ENCODE measurements at regions not wholly inside any gene's neighbourhood (a gene's known extent, or its start where the extent isn't known, plus 50 kb on each side); places are given as distances from the start of the nearest gene placed in this dataset.

DNA sequence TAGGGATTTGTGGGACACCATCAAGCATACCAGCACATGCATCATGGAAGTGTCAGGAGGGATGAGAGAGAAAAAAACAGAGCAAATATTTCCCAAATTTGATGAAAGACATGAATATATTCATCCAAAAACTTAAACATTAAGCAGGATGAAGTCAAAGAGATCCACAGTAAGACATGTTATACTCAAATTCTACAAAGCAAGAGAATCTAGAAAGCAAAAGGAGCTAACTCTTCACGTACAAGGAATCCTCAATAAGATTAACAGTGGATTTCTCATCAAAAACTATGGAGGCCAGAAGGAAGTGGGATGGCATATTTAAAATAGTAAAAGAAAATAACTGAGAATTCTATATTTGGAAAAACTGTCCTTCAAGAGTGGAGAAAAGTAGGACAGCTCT lies 374.8 kb downstream of the ZFHX3 start:
- DNase-seq (no peak), ATAC-seq (no peak)
- H3K4me3 ChIP-seq: no peak overlapping the region
- H3K27me3 ChIP-seq: no peaks in the 10 kb centered on the region
- intact Hi-C loops (cut with DNase I): no loop called here
- WGBS (ENCODE audit: insufficient coverage, low coverage, low lambda C conversion rate, missing lambda C conversion rate): 69% methylated on average over 1 of the region's 1 CpG
- H3K9me3 ChIP-seq: peaks cover 0 to 14% (median 3%) of the 10 kb centered on the region in 4 donors
- no peak overlapping the region for H3K27ac ChIP-seq
- H3K4me1 ChIP-seq: no peaks in the 10 kb centered on the region
- TF ChIP-seq POLR2A (IDR thresholded peaks at IDR 0.05): no peak
- H3K36me3 ChIP-seq: no peaks in the 10 kb centered on the region

DNA sequence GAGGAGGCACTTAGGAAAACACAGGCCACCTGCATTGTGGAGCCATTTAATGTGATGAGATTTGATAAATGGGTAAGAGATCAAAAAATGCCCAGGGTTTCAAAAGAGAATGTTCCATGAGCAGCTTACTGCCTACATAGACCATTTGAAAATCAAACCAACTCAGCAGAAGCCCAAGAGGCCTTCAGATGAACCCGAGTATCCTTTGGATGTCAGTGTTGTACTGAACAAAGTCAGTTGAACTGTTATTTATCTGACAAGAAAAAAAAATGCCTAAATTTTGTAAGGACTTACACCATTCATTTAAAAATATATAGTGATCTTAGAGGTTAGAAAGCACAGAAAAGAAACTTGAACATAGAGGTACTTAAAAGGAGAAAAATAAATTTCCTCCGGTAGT lies 381.7 kb downstream of the ZFHX3 start:
- Histone ChIP-seq H3K9me3 (no peaks in the 10 kb centered on the region), H3K4me3 (no peak overlapping the region), H3K4me1 (peaks cover 0 to 7% (median 0%) of the 10 kb centered on the region in 4 donors), H3K27ac (no peak overlapping the region), H3K36me3 (no peaks in the 10 kb centered on the region), H3K27me3 (peaks cover 0 to 4% of the 10 kb centered on the region in 2 donors)
- intact Hi-C loops (cut with DNase I): no loop called here
- DNase-seq (no peak), ATAC-seq (no peak)
- WGBS (ENCODE audit: insufficient coverage, low coverage, low lambda C conversion rate, missing lambda C conversion rate): 89% methylated on average over 2 of the region's 2 CpGs
- no peak for TF ChIP-seq POLR2A (IDR thresholded peaks at IDR 0.05)
- TF ChIP-seq, protein P1, sequence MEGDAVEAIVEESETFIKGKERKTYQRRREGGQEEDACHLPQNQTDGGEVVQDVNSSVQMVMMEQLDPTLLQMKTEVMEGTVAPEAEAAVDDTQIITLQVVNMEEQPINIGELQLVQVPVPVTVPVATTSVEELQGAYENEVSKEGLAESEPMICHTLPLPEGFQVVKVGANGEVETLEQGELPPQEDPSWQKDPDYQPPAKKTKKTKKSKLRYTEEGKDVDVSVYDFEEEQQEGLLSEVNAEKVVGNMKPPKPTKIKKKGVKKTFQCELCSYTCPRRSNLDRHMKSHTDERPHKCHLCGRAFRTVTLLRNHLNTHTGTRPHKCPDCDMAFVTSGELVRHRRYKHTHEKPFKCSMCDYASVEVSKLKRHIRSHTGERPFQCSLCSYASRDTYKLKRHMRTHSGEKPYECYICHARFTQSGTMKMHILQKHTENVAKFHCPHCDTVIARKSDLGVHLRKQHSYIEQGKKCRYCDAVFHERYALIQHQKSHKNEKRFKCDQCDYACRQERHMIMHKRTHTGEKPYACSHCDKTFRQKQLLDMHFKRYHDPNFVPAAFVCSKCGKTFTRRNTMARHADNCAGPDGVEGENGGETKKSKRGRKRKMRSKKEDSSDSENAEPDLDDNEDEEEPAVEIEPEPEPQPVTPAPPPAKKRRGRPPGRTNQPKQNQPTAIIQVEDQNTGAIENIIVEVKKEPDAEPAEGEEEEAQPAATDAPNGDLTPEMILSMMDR (IDR thresholded peaks at IDR 0.05): no peak

DNA sequence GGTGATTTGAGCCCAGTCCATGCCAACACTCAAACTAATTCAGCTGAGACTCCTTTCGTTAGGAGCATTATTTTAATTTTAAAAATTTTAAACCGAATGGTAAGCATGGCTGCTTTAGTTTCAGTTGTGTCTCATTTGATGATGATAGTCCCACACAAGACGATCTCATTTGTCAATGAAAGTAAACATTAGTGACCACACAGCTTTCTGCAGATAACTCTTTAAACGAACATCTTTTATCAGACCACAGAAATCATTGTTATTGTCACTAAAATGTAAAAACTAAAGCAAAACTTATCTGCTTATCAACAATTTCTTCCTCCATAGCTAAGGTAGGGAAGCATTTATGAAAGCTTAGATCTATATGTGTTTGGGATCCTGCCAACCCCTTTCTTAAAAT lies 382.2 kb downstream of the ZFHX3 start:
- Histone ChIP-seq H3K4me3 (peak overlapping the region; percentile 73 to 79 (median 75)), H3K4me1 (peaks cover 0 to 7% (median 0%) of the 10 kb centered on the region in 4 donors), H3K27me3 (peaks cover 0 to 4% of the 10 kb centered on the region in 2 donors), H3K27ac (no peak overlapping the region), H3K36me3 (no peaks in the 10 kb centered on the region), H3K9me3 (no peaks in the 10 kb centered on the region)
- intact Hi-C loops (cut with DNase I): no loop called here
- no peak for ATAC-seq
- TF ChIP-seq, protein P1 (IDR thresholded peaks at IDR 0.05): no peak
- TF ChIP-seq POLR2A (IDR thresholded peaks at IDR 0.05): no peak
- WGBS (ENCODE audit: insufficient coverage, low coverage, low lambda C conversion rate, missing lambda C conversion rate): 18% methylated on average over 4 of the region's 4 CpGs
- DNase-seq: no peak

DNA sequence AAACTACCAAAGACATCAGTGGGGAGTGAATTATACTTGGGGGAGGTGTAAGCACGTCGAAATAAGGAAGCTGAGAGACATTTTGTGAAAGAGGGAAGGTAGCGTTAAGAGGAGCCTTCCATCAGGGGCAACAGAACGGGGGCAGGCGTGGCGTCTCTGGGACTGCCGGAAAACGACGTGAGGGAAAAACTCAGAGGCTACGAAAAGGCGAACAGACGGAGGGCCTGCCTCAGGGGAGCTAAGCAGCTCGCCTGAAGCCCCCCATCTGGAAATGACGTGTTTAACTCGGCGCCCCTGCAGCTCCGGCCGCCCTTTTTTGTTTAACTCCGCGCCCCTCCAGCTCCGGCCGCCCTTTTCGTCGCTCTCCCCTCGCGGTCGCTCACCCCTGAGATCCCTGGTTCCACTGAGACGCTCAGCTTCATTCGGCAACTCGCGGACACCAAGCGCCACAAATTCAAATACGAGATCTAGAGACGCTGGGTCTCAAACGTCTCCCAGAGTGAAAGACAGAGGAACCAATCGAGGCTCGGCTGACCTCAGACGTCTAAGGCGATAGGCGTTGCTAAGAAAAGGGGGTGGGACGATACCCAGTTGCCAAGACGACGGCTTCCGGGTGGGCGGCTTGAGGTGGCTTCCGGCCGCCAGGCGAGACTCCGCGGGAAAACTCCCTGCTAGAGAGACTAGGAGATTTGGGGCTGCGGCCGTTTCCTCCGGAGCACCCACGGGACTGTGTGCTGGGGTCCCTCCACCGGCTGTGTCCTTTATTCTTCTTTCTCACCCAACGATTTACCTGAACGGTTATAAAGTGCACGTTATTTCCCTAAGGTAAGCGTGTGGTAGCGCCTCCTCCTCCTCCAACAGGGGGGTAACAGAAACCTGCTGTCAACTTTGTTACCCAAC lies 383.2 kb downstream of the ZFHX3 start:
- peak overlapping the region; percentile 73 to 79 (median 75) for H3K4me3 ChIP-seq
- peaks cover 0 to 4% of the 10 kb centered on the region in 2 donors for H3K27me3 ChIP-seq
- intact Hi-C loops (cut with DNase I): no loop called here
- TF ChIP-seq POLR2A (IDR thresholded peaks at IDR 0.05): no peak
- TF ChIP-seq, protein P1 (IDR thresholded peaks at IDR 0.05): no peak
- DNase-seq (peak; percentile 94 to 99 (median 97)), ATAC-seq (peak; percentile 100)
- no peak overlapping the region for H3K27ac ChIP-seq
- under 1% methylated on average over 28 of the region's 60 CpGs for WGBS (ENCODE audit: insufficient coverage, low coverage, low lambda C conversion rate, missing lambda C conversion rate)
- H3K9me3 ChIP-seq: no peaks in the 10 kb centered on the region
- peaks cover 0 to 7% (median 0%) of the 10 kb centered on the region in 4 donors for H3K4me1 ChIP-seq
- no peaks in the 10 kb centered on the region for H3K36me3 ChIP-seq

DNA sequence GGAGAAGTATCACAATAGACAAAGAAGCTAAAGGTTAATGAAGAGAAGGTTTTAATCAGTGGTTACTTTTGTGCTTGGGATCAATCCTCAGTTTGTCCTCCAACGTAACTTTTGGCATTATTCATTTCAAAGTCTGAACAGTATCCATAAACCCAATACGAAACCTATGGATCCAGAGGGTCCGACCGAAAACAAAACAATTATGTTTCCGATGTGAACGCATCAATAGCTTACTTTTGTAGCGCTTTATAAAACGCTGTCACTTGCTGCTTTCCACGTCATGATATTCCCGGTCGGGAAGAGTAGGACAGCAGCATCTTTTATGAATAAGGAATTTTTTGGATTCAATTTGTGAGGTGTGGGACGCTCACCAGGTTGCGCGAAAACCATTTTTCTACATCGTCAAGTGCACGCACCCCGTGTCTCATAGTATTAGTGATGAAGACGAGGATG lies 383.8 kb downstream of the ZFHX3 start:
- ATAC-seq: no peak
- H3K9me3 ChIP-seq: no peaks in the 10 kb centered on the region
- no peak overlapping the region for H3K27ac ChIP-seq
- peak overlapping the region; percentile 73 to 79 (median 75) for H3K4me3 ChIP-seq
- intact Hi-C loops (cut with DNase I): no loop called here
- under 1% methylated on average over 18 of the region's 18 CpGs for whole genome bisulfite sequencing (ENCODE audit: insufficient coverage, low coverage, low lambda C conversion rate, missing lambda C conversion rate)
- TF ChIP-seq, protein P1 (IDR thresholded peaks at IDR 0.05): no peak
- no peak for TF ChIP-seq POLR2A (IDR thresholded peaks at IDR 0.05)
- no peak for DNase-seq
- H3K4me1 ChIP-seq: peaks cover 0 to 7% (median 0%) of the 10 kb centered on the region in 4 donors
- H3K36me3 ChIP-seq: no peaks in the 10 kb centered on the region
- peaks cover 0 to 4% of the 10 kb centered on the region in 2 donors for H3K27me3 ChIP-seq

Measured in right lobe of liver (tissue), 6 donors.